GM12878 (cell line): ENCODE measurements at regions not wholly inside any gene's neighbourhood (a gene's known extent, or its start where the extent isn't known, plus 50 kb on each side); places are given as distances from the start of the nearest gene placed in this dataset.

ENCODE experiments used
- ATAC-seq: fragments of 200-7000 bp; cut with Tn5 transposase; 3 replicates; pipeline ENCODE4 v1.9.1; 2020; ENCODE audit warnings: mild to moderate bottlenecking, moderate library complexity
- BruUV-seq: library from RNA; stranded (reverse); fragments of 400-500 nt; replicated peaks from 2 replicates; lab custom pipeline; 2021; lab: Mats Ljungman, UMichigan
- CTCF ChIA-PET: fragments of 300-600 bp; sonication (Branson Sonifier 250); formaldehyde crosslinking; extraction: SDS; loops from one replicate; lab custom pipeline; 2021; ENCODE audit warnings: inconsistent platforms; lab: Yijun Ruan, JAX
- POLR2A ChIA-PET: fragments of 350-600 bp; formaldehyde crosslinking; extraction: SDS; loops from one replicate; lab custom pipeline; 2021; ENCODE audit warnings: inconsistent platforms; lab: Charles Lee
- RAD21 ChIA-PET: fragments of 300-600 bp; sonication (Branson Sonifier 250); formaldehyde crosslinking; loops from one replicate; lab custom pipeline; 2023; ENCODE audit warnings: antibody characterized with exemption; ENCODE audit not compliant: unreplicated experiment; lab: Charles Lee
- SMC1A ChIA-PET: fragments of 300-600 bp; sonication (Branson Sonifier 250); formaldehyde crosslinking; loops from one replicate; lab custom pipeline; 2023; ENCODE audit not compliant: unreplicated experiment, uncharacterized antibody; lab: Charles Lee
- DNase-seq: peaks from one replicate; pipeline ENCODE4 v3.0.0-alpha.2; 2011; ENCODE audit warnings: low read depth, low spot score
- FAIRE-seq: peaks from 3 replicates; lab custom pipeline; 2011; peaks lifted over from hg19 to GRCh38; lab: Jason Lieb, UNC
- H2AFZ ChIP-seq: 2 replicates; pipeline ENCODE4 v1.6.0; 2011; ENCODE audit warnings: low read depth, low read length, control low read depth; ENCODE audit not compliant: control insufficient read depth
- H3K27ac ChIP-seq: 2 replicates; pipeline ENCODE4 v1.5.1; 2011; ENCODE audit warnings: control low read depth; ENCODE audit not compliant: control insufficient read depth, insufficient read depth
- H3K27me3 ChIP-seq, 2 experiments: replicated peaks in 1 of 2; 2 replicates each; pipeline versions ENCODE4 v1.6.0 to v1.6.1; 2011; ENCODE audit warnings: low read length in 1 of 2; ENCODE audit not compliant: control insufficient read depth in 2 of 2, insufficient read depth in 2 of 2
- H3K36me3 ChIP-seq, 2 experiments: 2 replicates each; pipeline ENCODE4 v1.5.1; 2011; ENCODE audit warnings: low read length in 1 of 2; ENCODE audit not compliant: control insufficient read depth in 2 of 2, insufficient read depth in 2 of 2
- H3K4me1 ChIP-seq: 2 replicates; pipeline ENCODE4 v1.6.1; 2011; ENCODE audit warnings: mild to moderate bottlenecking, low read length, moderate library complexity, mixed read lengths; ENCODE audit not compliant: control insufficient read depth, insufficient read depth
- H3K4me2 ChIP-seq: 2 replicates; pipeline ENCODE4 v1.6.0; 2011; ENCODE audit warnings: control low read depth; ENCODE audit not compliant: control insufficient read depth, insufficient read depth
- H3K4me3 ChIP-seq: fragments of 200-600 bp; sonication (generic); 2 replicates; pipeline ENCODE4 v1.5.1; 2016
- H3K79me2 ChIP-seq: 2 replicates; pipeline ENCODE4 v1.6.0; 2011; ENCODE audit warnings: low read length; ENCODE audit not compliant: control insufficient read depth, insufficient read depth
- H3K9ac ChIP-seq: 2 replicates; pipeline ENCODE4 v1.8.0; 2011; ENCODE audit warnings: low read length, control low read depth, mixed read lengths; ENCODE audit not compliant: control insufficient read depth, insufficient read depth
- H3K9me3 ChIP-seq: replicated peaks from 3 replicates; pipeline ENCODE4 v1.5.1; 2011; ENCODE audit warnings: mild to moderate bottlenecking, low read length; ENCODE audit not compliant: control insufficient read depth, insufficient read depth
- H4K20me1 ChIP-seq: 2 replicates; pipeline ENCODE4 v1.6.0; 2011; ENCODE audit not compliant: control insufficient read depth, insufficient read depth
- BCL11A ChIP-seq: IDR thresholded peaks from 2 replicates; pipeline ENCODE4 v1.6.1; 2011; ENCODE audit warnings: low read depth, low read length
- DPF2 ChIP-seq: fragments of 450-650 bp; IDR thresholded peaks from 2 replicates; pipeline ENCODE4 v1.6.1; 2017; ENCODE audit warnings: mild to moderate bottlenecking
- EP300 ChIP-seq, 2 experiments: fragments of 150-350 bp in 1 of 2; IDR thresholded peaks; 2 replicates each; pipeline ENCODE4 v1.6.1; 2011 to 2012; ENCODE audit warnings: low read depth in 2 of 2, low read length in 2 of 2, borderline replicate concordance in 1 of 2, improper control_type of control experiment in 1 of 2, inconsistent platforms in 1 of 2; ENCODE audit not compliant: control insufficient read depth in 1 of 2
- ESRRA ChIP-seq: IDR thresholded peaks from 2 replicates; pipeline ENCODE4 v1.6.1; 2012; ENCODE audit warnings: mild to moderate bottlenecking, low read length, improper control_type of control experiment
- HCFC1 ChIP-seq: fragments of 150-350 bp; IDR thresholded peaks from 2 replicates; pipeline ENCODE4 v1.6.1; 2014; ENCODE audit warnings: low read length
- NFYA ChIP-seq: IDR thresholded peaks from 2 replicates; pipeline ENCODE4 v1.6.1; 2011; ENCODE audit warnings: low read depth, mild to moderate bottlenecking, low read length, improper control_type of control experiment, borderline replicate concordance
- RB1 ChIP-seq: fragments of 450-650 bp; formaldehyde crosslinking; IDR thresholded peaks from 2 replicates; pipeline ENCODE4 v1.6.1; 2017; ENCODE audit warnings: mild to moderate bottlenecking, borderline replicate concordance
- RBBP5 ChIP-seq: fragments of 200-600 bp; sonication (generic); conservative IDR thresholded peaks from 2 replicates; pipeline ENCODE4 v1.6.1; 2016
- YBX1 ChIP-seq: fragments of 450-650 bp; IDR thresholded peaks from 2 replicates; pipeline ENCODE4 v1.6.1; 2016; ENCODE audit warnings: antibody characterized with exemption
- ZBED1 ChIP-seq: IDR thresholded peaks from 2 replicates; pipeline ENCODE4 v1.6.1; 2016; ENCODE audit warnings: borderline replicate concordance
- ZNF24 ChIP-seq: fragments of 450-650 bp; IDR thresholded peaks from 2 replicates; pipeline ENCODE4 v1.6.1; 2017; ENCODE audit warnings: antibody characterized with exemption, mild to moderate bottlenecking
- WGBS: methylation state at CpG from one replicate; pipeline ENCODE4 v1.1.6; 2016; ENCODE audit warnings: low lambda C conversion rate; ENCODE audit not compliant: insufficient replicate concordance, insufficient coverage; ENCODE audit errors: missing lambda C conversion rate; 5-methylcytosine and 5-hydroxymethylcytosine counted together
- in situ Hi-C: fragments of 300-500 bp; cut with MboI; formaldehyde crosslinking; loops from 9 replicates; pipeline ENCODE4 v1.14.3; 2018; ENCODE audit warnings: mixed read lengths
- intact Hi-C: fragments of 100-400 bp; cut with micrococcal nuclease; formaldehyde crosslinking; loops from one replicate; pipeline ENCODE4 v1.14.2; 2022; ENCODE audit not compliant: unreplicated experiment
- TF ChIP-seq, protein P1 (sequence below): IDR thresholded peaks from 2 replicates; pipeline ENCODE4 v1.6.1; 2012; ENCODE audit warnings: low read depth, low read length, improper control_type of control experiment

DNA sequence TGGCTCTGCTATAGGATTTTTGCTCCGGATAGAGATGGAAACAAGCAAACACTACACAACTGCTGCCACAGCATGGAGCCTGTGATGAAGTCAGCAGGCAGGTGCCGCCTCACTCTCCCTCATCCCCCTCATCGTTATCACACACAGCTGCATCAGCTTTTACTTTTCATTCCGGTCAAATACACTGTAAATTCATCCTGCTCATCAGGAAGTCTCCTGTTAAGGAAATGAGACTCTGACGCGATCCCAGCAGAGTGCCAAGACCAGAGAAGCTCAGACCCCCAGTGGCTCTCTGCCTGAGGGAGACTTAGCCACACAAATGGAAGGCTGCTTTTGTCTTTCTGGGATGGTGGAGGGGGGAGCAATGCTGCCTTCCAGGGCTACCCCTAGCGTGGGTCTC, 270.2 kb downstream of the ELAVL2 start:
- Histone ChIP-seq H3K27ac (no peak overlapping the region), H3K4me1 (no peaks in the 10 kb centered on the region), H3K36me3 (no peaks in the 10 kb centered on the region), H3K27me3 (no peaks in the 10 kb centered on the region), H3K79me2 (no peaks in the 10 kb centered on the region), H3K9ac (no peak overlapping the region), H3K4me2 (no peak overlapping the region), H3K4me3 (no peak overlapping the region), H4K20me1 (no peaks in the 10 kb centered on the region), H3K9me3 (no peaks in the 10 kb centered on the region), H2AFZ (no peak overlapping the region)
- TF ChIP-seq RBBP5, result no peak
- no peak for TF ChIP-seq NFYA
- TF ChIP-seq RB1, result no peak
- no peak for TF ChIP-seq YBX1
- no peak for TF ChIP-seq BCL11A
- TF ChIP-seq HCFC1, result no peak
- TF ChIP-seq, protein P1, sequence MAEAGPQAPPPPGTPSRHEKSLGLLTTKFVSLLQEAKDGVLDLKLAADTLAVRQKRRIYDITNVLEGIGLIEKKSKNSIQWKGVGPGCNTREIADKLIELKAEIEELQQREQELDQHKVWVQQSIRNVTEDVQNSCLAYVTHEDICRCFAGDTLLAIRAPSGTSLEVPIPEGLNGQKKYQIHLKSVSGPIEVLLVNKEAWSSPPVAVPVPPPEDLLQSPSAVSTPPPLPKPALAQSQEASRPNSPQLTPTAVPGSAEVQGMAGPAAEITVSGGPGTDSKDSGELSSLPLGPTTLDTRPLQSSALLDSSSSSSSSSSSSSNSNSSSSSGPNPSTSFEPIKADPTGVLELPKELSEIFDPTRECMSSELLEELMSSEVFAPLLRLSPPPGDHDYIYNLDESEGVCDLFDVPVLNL, result no peak
- TF ChIP-seq ESRRA, result no peak
- no peak for TF ChIP-seq ZNF24
- no peak for TF ChIP-seq EP300 (IDR thresholded peaks at IDR 0.05; ENCODE audit: borderline replicate concordance in 1 of 2, control insufficient read depth in 1 of 2, low read depth in 2 of 2, low read length in 2 of 2)
- no peak for TF ChIP-seq DPF2
- TF ChIP-seq ZBED1, result no peak
- RAD21 ChIA-PET, result interaction anchor here (1.5 kb wide), 1 partner anchor 31 kb away, joined by 5 read pairs; no protein-coding TSS in a partner anchor
- FAIRE-seq (no peak), DNase-seq (no peak), ATAC-seq (no peak)
- in situ Hi-C loops, result no loop called here
- POLR2A ChIA-PET, result no interaction called here
- CTCF ChIA-PET, result no interaction called here
- WGBS, result 8% methylated on average over 7 of the region's 7 CpGs
- intact Hi-C loops, result no loop called here
- BruUV-seq, result no TSS peak
- SMC1A ChIA-PET, result no interaction called here
